H9 (cell line): ENCODE measurements at regions not wholly inside any gene's neighbourhood (a gene's known extent, or its start where the extent isn't known, plus 50 kb on each side); places are given as distances from the start of the nearest gene placed in this dataset.

Source experiments
- DNase-seq: peaks from one replicate; pipeline ENCODE4 v3.0.0-alpha.2; 2017
- H2AFZ ChIP-seq: one replicate; pipeline ENCODE4 v1.6.1; 2013; ENCODE audit warnings: mild to moderate bottlenecking, low read length, control low read depth, moderate library complexity
- H2AK5ac ChIP-seq: 2 replicates; pipeline ENCODE4 v1.6.1; 2013; ENCODE audit warnings: low read length, control low read depth, mixed read lengths; ENCODE audit not compliant: insufficient read length
- H2BK120ac ChIP-seq: one replicate; pipeline ENCODE4 v1.6.1; 2013; ENCODE audit warnings: low read depth, mild to moderate bottlenecking, low read length, control low read depth, inconsistent platforms; ENCODE audit not compliant: poor library complexity, severe bottlenecking
- H2BK12ac ChIP-seq: 2 replicates; pipeline ENCODE4 v1.6.1; 2013; ENCODE audit warnings: low read length, control low read depth, mixed read lengths, low read depth; ENCODE audit not compliant: insufficient read length
- H2BK15ac ChIP-seq: 2 replicates; pipeline ENCODE4 v1.6.1; 2013; ENCODE audit warnings: low read depth, low read length, control low read depth
- H2BK20ac ChIP-seq: one replicate; pipeline ENCODE4 v1.6.1; 2013; ENCODE audit warnings: low read depth, mild to moderate bottlenecking, low read length, control low read depth, inconsistent platforms; ENCODE audit not compliant: poor library complexity, severe bottlenecking
- H2BK5ac ChIP-seq: 2 replicates; pipeline ENCODE4 v1.6.1; 2013; ENCODE audit warnings: low read length, control low read depth, mixed read lengths; ENCODE audit not compliant: insufficient read length
- H3K14ac ChIP-seq: 2 replicates; pipeline ENCODE4 v1.6.1; 2013; ENCODE audit warnings: low read length, control low read depth; ENCODE audit not compliant: insufficient read depth
- H3K18ac ChIP-seq: 2 replicates; pipeline ENCODE4 v1.6.1; 2013; ENCODE audit warnings: low read depth, mild to moderate bottlenecking, mixed read lengths, low read length, control low read depth; ENCODE audit not compliant: insufficient read length
- H3K23ac ChIP-seq: 2 replicates; pipeline ENCODE4 v1.6.1; 2013; ENCODE audit warnings: low read length, control low read depth, mixed read lengths, low read depth; ENCODE audit not compliant: insufficient read length
- H3K23me2 ChIP-seq: 2 replicates; pipeline ENCODE4 v1.6.1; 2013; ENCODE audit warnings: low read depth, mild to moderate bottlenecking, mixed read lengths, low read length, control low read depth; ENCODE audit not compliant: insufficient read length, poor library complexity, severe bottlenecking
- H3K27ac ChIP-seq: 2 replicates; pipeline ENCODE4 v1.5.1; 2013; ENCODE audit warnings: low read length, control low read depth, mixed read lengths, low read depth; ENCODE audit not compliant: insufficient read length
- H3K27me3 ChIP-seq: 2 replicates; pipeline ENCODE4 v1.6.1; 2013; ENCODE audit warnings: low read length, control low read depth, inconsistent platforms; ENCODE audit not compliant: insufficient read depth
- H3K4ac ChIP-seq: 2 replicates; pipeline ENCODE4 v1.6.1; 2013; ENCODE audit warnings: low read depth, mild to moderate bottlenecking, control low read depth, inconsistent platforms, low read length, moderate library complexity
- H3K4me1 ChIP-seq: 2 replicates; pipeline ENCODE4 v1.6.1; 2013; ENCODE audit warnings: low read length, control low read depth, inconsistent platforms; ENCODE audit not compliant: insufficient read depth
- H3K4me2 ChIP-seq: 2 replicates; pipeline ENCODE4 v1.6.1; 2013; ENCODE audit warnings: low read length, control low read depth, mixed read lengths; ENCODE audit not compliant: insufficient read length, insufficient read depth
- H3K56ac ChIP-seq: 2 replicates; pipeline ENCODE4 v1.6.1; 2013; ENCODE audit warnings: low read depth, mild to moderate bottlenecking, mixed read lengths, low read length, control low read depth; ENCODE audit not compliant: insufficient read length
- H3K79me1 ChIP-seq: 2 replicates; pipeline ENCODE4 v1.6.1; 2013; ENCODE audit warnings: low read depth, mild to moderate bottlenecking, moderate library complexity, low read length, control low read depth, inconsistent platforms; ENCODE audit not compliant: insufficient read depth, poor library complexity, severe bottlenecking
- H3K79me2 ChIP-seq: 2 replicates; pipeline ENCODE4 v1.6.1; 2013; ENCODE audit warnings: low read length, control low read depth, inconsistent platforms; ENCODE audit not compliant: insufficient read depth
- H3K9ac ChIP-seq: 2 replicates; pipeline ENCODE4 v1.6.1; 2013; ENCODE audit warnings: low read length, control low read depth, mixed read lengths; ENCODE audit not compliant: insufficient read length; ENCODE audit errors: extremely low read depth
- H3K9me3 ChIP-seq: one replicate; pipeline ENCODE4 v1.6.1; 2013; ENCODE audit warnings: low read depth, low read length, inconsistent platforms; ENCODE audit not compliant: control insufficient read depth
- H3T11ph ChIP-seq: one replicate; pipeline ENCODE4 v1.6.1; 2013; ENCODE audit warnings: mild to moderate bottlenecking, low read length, control low read depth, inconsistent platforms
- H4K20me1 ChIP-seq: one replicate; pipeline ENCODE4 v1.6.1; 2013; ENCODE audit not compliant: control insufficient read depth, insufficient read length, insufficient read depth
- H4K5ac ChIP-seq: 2 replicates; pipeline ENCODE4 v1.6.1; 2013; ENCODE audit warnings: low read depth, mild to moderate bottlenecking, mixed read lengths, low read length, control low read depth; ENCODE audit not compliant: insufficient read length
- H4K8ac ChIP-seq: replicated peaks from 2 replicates; pipeline ENCODE4 v1.6.1; 2013; ENCODE audit warnings: low read length, control low read depth, mixed read lengths, low read depth; ENCODE audit not compliant: insufficient read length
- H4K91ac ChIP-seq: 2 replicates; pipeline ENCODE4 v1.6.1; 2013; ENCODE audit warnings: low read depth, mild to moderate bottlenecking, moderate library complexity, mixed read lengths, low read length, control low read depth; ENCODE audit not compliant: insufficient read length
- H3K27ac Mint-ChIP-seq, 3 experiments: 2 replicates in 2 of 3; 3 replicates in 1 of 3; pipeline ENCODE4 v1.8.0; 2020 to 2021; ENCODE audit warnings: mixed read lengths in 3 of 3, mild to moderate bottlenecking in 1 of 3, moderate library complexity in 1 of 3
- H3K27me3 Mint-ChIP-seq: 2 replicates; pipeline ENCODE4 v1.8.0; 2021; ENCODE audit warnings: low read depth, mild to moderate bottlenecking, moderate library complexity, mixed read lengths
- H3K36me3 Mint-ChIP-seq, 3 experiments: 2 replicates in 2 of 3; 3 replicates in 1 of 3; pipeline ENCODE4 v1.8.0; 2020 to 2021; ENCODE audit warnings: low read depth in 3 of 3, mixed read lengths in 3 of 3; ENCODE audit not compliant: insufficient read depth in 1 of 3
- H3K4me1 Mint-ChIP-seq, 2 experiments: 2 replicates each; pipeline ENCODE4 v1.8.0; 2020; ENCODE audit warnings: mixed read lengths in 2 of 2
- H3K4me3 Mint-ChIP-seq, 2 experiments: 2 replicates in 1 of 2; 3 replicates in 1 of 2; pipeline ENCODE4 v1.8.0; 2020 to 2021; ENCODE audit warnings: mild to moderate bottlenecking in 2 of 2, mixed read lengths in 2 of 2, moderate library complexity in 1 of 2
- H3K9me3 Mint-ChIP-seq, 2 experiments: 2 replicates in 1 of 2; 3 replicates in 1 of 2; pipeline ENCODE4 v1.8.0; 2020; ENCODE audit warnings: mild to moderate bottlenecking in 2 of 2, mixed read lengths in 2 of 2, moderate library complexity in 1 of 2
- CTCF ChIP-seq: fragments of 200-600 bp; sonication (generic); conservative IDR thresholded peaks from 3 replicates; pipeline ENCODE4 v1.8.0; 2021; ENCODE audit warnings: antibody characterized with exemption, mild to moderate bottlenecking
- WGBS: extraction: QIAGEN DNeasy Blood & Tissue Kit; methylation state at CpG from one replicate; pipeline ENCODE4 v1.1.7; 2013; ENCODE audit warnings: missing lambda C conversion rate, low lambda C conversion rate, mixed read lengths; ENCODE audit not compliant: insufficient read length; ENCODE audit errors: extremely low coverage; 5-methylcytosine and 5-hydroxymethylcytosine counted together

DNA sequence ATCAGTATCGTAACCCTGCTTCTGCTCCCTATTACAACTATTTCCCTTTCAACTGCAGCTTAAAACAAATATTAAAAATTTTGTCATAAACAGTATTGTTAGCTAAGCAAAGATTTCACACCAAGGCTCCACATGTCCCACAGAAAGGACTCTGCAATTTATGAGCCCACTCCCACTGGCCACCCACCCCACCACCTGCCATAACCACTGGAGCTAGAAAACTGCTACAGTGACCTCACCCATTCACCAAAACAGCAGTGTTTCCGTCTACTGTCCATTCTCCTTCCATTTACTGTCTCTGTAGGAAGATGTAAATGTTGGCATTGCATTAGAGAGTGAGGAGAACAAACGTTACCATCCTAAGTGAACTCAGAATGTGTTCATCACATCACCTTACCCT lies 150.9 kb downstream of the IMPG2 start:
- no peak overlapping the region for H2AFZ ChIP-seq
- H3K4me1 ChIP-seq: no peaks in the 10 kb centered on the region
- H3K27me3 Mint-ChIP-seq: no peaks in the 10 kb centered on the region

More for the DNA sequence above, 150.9 kb downstream of the IMPG2 start:
- H4K20me1 ChIP-seq: no peaks in the 10 kb centered on the region
- no peak overlapping the region for H3K27ac ChIP-seq
- H3K14ac ChIP-seq: no peak overlapping the region
- no peak overlapping the region for H3K23ac ChIP-seq
- no peak for TF ChIP-seq CTCF
- no peak overlapping the region for H2BK20ac ChIP-seq
- no peak overlapping the region; a peak in 1 of 7 replicates for H3K27ac Mint-ChIP-seq
- no peak overlapping the region for H3K4me2 ChIP-seq
- H2BK12ac ChIP-seq: no peak overlapping the region
- no peak overlapping the region for H2BK120ac ChIP-seq
- H3K79me2 ChIP-seq: no peaks in the 10 kb centered on the region
- H3K23me2 ChIP-seq: no peaks in the 10 kb centered on the region
- no CpG with 5 or more reads among the region's 3 CpGs for WGBS
- no peak overlapping the region for H3K9ac ChIP-seq
- no peak overlapping the region for H2AK5ac ChIP-seq
- H3K79me1 ChIP-seq: no peaks in the 10 kb centered on the region
- H3K9me3 ChIP-seq: no peaks in the 10 kb centered on the region
- no peak overlapping the region for H4K8ac ChIP-seq
- no peak overlapping the region for H3K4me3 Mint-ChIP-seq
- no peak overlapping the region for H2BK15ac ChIP-seq
- no peak overlapping the region for H3K18ac ChIP-seq
- no peaks in the 10 kb centered on the region for H3K4me1 Mint-ChIP-seq
- H3K4ac ChIP-seq: no peak overlapping the region
- no peaks in the 10 kb centered on the region for H3K27me3 ChIP-seq
- H3K9me3 Mint-ChIP-seq: peaks cover 0 to 2% of the 10 kb centered on the region in 2 experiments; a peak in 1 of 5 replicates
- no peak for DNase-seq
- no peak overlapping the region for H3K56ac ChIP-seq
- H3T11ph ChIP-seq: no peak overlapping the region
- H4K5ac ChIP-seq: no peak overlapping the region
- no peaks in the 10 kb centered on the region for H3K36me3 Mint-ChIP-seq
- H4K91ac ChIP-seq: no peak overlapping the region
- H2BK5ac ChIP-seq: no peak overlapping the region
